ENCODE measurements at regions not wholly inside any gene's neighbourhood (a gene's known extent, or its start where the extent isn't known, plus 50 kb on each side); places are given as distances from the start of the nearest gene placed in this dataset.

- TF ChIP-seq CTCF (IDR thresholded peaks at IDR 0.05 in 8 of 11, conservative IDR thresholded peaks at IDR 0.05 in 3 of 11) (no peak), POLR2A (IDR thresholded peaks at IDR 0.05) (no peak), POLR2AphosphoS5 (IDR thresholded peaks at IDR 0.05) (no peak)
Measured at GRCh38 chr5:168104811-168105481, 186.5 kb upstream of the WWC1 start.
